ENCODE measurements at regions not wholly inside any gene's neighbourhood (a gene's known extent, or its start where the extent isn't known, plus 50 kb on each side); places are given as distances from the start of the nearest gene placed in this dataset.

DNA sequence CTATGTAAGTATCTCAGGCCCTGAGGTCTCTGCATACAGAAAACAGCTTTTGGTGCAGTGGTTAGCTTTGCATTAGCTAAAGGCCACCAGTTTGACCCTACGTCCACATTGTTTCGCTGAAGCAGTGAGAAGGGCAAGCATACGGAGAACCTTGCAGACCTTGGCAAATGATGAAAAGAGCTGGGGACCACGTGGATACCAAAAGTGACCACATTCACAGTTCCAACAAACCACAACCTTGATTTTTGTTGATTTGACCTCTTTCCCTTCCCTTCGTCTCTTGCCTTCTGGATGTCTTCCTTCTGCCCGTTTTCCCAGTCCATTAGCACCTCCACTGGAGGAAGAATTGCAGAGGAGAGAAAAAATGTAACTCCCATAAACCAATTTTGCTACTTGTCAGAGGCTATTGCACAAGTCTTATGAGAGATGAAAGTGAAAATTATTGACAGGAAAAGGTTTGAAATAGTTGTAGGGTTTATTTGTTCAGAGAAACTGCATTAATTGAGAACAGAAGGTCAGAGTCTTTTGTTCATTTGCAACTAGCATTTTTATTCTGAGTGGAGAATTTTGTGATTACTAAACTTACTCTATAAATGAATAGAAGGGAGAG is 293.9 kb upstream of the HTR2A start:
- no peaks in the 10 kb centered on the region for H3K36me3 ChIP-seq
- H3K27ac ChIP-seq, result no peak overlapping the region
- no peaks in the 10 kb centered on the region for H3K27me3 ChIP-seq (ENCODE audit: insufficient read depth, low read depth, severe bottlenecking)
- TF ChIP-seq, protein P1, sequence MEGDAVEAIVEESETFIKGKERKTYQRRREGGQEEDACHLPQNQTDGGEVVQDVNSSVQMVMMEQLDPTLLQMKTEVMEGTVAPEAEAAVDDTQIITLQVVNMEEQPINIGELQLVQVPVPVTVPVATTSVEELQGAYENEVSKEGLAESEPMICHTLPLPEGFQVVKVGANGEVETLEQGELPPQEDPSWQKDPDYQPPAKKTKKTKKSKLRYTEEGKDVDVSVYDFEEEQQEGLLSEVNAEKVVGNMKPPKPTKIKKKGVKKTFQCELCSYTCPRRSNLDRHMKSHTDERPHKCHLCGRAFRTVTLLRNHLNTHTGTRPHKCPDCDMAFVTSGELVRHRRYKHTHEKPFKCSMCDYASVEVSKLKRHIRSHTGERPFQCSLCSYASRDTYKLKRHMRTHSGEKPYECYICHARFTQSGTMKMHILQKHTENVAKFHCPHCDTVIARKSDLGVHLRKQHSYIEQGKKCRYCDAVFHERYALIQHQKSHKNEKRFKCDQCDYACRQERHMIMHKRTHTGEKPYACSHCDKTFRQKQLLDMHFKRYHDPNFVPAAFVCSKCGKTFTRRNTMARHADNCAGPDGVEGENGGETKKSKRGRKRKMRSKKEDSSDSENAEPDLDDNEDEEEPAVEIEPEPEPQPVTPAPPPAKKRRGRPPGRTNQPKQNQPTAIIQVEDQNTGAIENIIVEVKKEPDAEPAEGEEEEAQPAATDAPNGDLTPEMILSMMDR (IDR thresholded peaks at IDR 0.05; ENCODE audit: low read depth, low read length), result no peak
- no peak overlapping the region for H3K4me3 ChIP-seq (ENCODE audit: low read depth, low read length)
- no peaks in the 10 kb centered on the region for H3K9me3 ChIP-seq (ENCODE audit: severe bottlenecking)
- DNase-seq, result no peak

DNA sequence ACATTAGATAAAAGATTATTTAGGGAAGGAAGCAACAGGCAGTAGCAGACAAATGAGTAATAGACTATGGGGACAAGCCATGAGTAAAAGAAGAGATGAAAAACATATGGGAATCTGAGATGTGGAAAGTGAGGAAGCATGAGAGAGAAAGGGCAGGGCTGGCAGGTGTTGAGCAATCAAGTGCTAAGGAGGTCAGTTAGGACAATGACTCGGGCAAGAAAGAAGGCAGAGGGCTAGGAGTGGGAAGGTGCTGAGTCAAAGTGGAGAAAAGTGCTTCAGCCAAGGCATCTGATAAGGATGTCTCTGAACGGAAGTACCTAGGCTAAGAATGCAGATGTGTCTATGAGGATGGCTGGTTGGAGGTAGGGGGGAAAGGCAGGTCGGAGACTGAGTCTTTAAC is 291.9 kb upstream of the HTR2A start:
- no peaks in the 10 kb centered on the region for H3K36me3 ChIP-seq
- H3K9me3 ChIP-seq (ENCODE audit: severe bottlenecking), result no peaks in the 10 kb centered on the region
- no peaks in the 10 kb centered on the region for H3K27me3 ChIP-seq (ENCODE audit: insufficient read depth, low read depth, severe bottlenecking)
- no peak for DNase-seq
- no peak overlapping the region for H3K27ac ChIP-seq
- TF ChIP-seq, protein P1 (IDR thresholded peaks at IDR 0.05; ENCODE audit: low read depth, low read length), result no peak
- H3K4me3 ChIP-seq (ENCODE audit: low read depth, low read length), result no peak overlapping the region

DNA sequence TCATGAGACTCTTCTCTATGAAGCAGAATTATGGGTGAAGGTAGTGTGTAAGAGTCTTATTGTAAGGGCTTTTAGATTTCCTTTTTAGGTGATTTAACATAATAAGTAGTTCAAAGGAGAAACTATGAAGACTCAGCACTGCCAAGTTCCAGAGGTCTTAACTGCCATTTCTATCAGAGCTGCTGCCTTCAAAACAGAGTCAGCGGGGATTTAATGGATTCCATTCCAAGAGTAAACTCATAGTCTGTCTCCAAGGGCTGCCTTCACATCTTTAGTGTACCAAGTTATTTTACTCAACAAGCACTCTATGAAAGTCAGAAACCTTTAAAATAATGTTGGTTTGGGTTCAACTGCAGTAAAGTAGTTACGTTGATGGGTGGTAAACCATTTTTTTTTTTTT is 289.6 kb upstream of the HTR2A start:
- H3K4me3 ChIP-seq (ENCODE audit: low read depth, low read length), result no peak overlapping the region
- no peaks in the 10 kb centered on the region for H3K36me3 ChIP-seq
- TF ChIP-seq, protein P1 (IDR thresholded peaks at IDR 0.05; ENCODE audit: low read depth, low read length), result no peak
- no peaks in the 10 kb centered on the region for H3K9me3 ChIP-seq (ENCODE audit: severe bottlenecking)
- H3K27me3 ChIP-seq (ENCODE audit: insufficient read depth, low read depth, severe bottlenecking), result no peaks in the 10 kb centered on the region
- no peak overlapping the region for H3K27ac ChIP-seq
- DNase-seq, result no peak

DNA sequence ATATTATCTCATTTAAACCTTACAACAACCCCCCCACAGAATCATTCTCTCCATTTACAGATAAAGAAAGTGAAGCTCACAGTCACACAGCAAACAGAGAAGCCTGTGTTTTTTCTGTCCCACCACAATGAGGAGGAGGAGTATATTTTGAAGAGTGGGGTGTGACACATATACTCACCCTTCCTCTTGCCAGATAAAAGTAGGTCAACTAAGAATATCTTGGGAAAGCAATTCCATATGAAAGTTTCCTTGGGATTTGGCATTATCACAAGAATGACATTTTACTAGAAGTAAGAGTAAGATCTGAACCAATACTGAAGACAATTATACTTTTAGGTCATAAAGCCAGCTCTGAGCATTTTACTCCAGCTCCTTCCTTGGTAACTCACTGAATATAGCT is 287.5 kb upstream of the HTR2A start:
- no peak for DNase-seq
- H3K4me3 ChIP-seq (ENCODE audit: low read depth, low read length), result no peak overlapping the region
- TF ChIP-seq, protein P1 (IDR thresholded peaks at IDR 0.05; ENCODE audit: low read depth, low read length), result no peak
- H3K27me3 ChIP-seq (ENCODE audit: insufficient read depth, low read depth, severe bottlenecking), result no peaks in the 10 kb centered on the region
- no peak overlapping the region for H3K27ac ChIP-seq
- H3K36me3 ChIP-seq, result no peaks in the 10 kb centered on the region
- no peaks in the 10 kb centered on the region for H3K9me3 ChIP-seq (ENCODE audit: severe bottlenecking)

DNA sequence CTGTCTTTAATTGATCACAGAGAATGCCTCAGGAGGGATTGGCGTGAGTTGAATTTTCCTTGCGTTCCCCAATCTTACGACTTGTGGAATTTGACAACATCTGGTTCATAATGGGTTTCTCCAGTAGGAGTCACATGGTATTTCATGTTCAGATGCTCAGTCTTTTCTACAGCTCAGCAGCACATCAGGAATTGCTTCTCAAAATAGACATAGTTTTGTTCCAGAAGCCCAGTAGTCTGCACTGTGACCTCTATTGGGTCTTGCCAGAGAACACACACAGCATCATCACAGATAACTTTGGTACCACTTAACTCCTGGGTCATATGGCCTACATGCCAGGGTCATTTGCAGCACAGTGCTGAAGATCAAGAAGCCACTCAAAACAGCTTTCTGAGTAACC is 282.5 kb upstream of the HTR2A start:
- Histone ChIP-seq H3K36me3 (no peaks in the 10 kb centered on the region), H3K27ac (no peak overlapping the region), H3K4me3 (ENCODE audit: low read depth, low read length) (no peak overlapping the region), H3K9me3 (ENCODE audit: severe bottlenecking) (no peaks in the 10 kb centered on the region), H3K27me3 (ENCODE audit: insufficient read depth, low read depth, severe bottlenecking) (no peaks in the 10 kb centered on the region)
- TF ChIP-seq, protein P1 (IDR thresholded peaks at IDR 0.05; ENCODE audit: low read depth, low read length), result no peak
- no peak for DNase-seq

All from WERI-Rb-1 (cell line).